CD4-positive, alpha-beta T cell treated with Interleukin-6 at 100 ng/mL for 8 hours (primary cell): ENCODE measurements at regions not wholly inside any gene's neighbourhood (a gene's known extent, or its start where the extent isn't known, plus 50 kb on each side); places are given as distances from the start of the nearest gene placed in this dataset.

Source experiments
- DNase-seq: peaks from one replicate; pipeline ENCODE4 v3.0.0-alpha.2; 2020; ENCODE audit warnings: mixed read lengths, low spot score

GRCh38 chr2:238654479-238655197 is 193.2 kb upstream of the TWIST2 start:
- DNase-seq = no peak

DNA sequence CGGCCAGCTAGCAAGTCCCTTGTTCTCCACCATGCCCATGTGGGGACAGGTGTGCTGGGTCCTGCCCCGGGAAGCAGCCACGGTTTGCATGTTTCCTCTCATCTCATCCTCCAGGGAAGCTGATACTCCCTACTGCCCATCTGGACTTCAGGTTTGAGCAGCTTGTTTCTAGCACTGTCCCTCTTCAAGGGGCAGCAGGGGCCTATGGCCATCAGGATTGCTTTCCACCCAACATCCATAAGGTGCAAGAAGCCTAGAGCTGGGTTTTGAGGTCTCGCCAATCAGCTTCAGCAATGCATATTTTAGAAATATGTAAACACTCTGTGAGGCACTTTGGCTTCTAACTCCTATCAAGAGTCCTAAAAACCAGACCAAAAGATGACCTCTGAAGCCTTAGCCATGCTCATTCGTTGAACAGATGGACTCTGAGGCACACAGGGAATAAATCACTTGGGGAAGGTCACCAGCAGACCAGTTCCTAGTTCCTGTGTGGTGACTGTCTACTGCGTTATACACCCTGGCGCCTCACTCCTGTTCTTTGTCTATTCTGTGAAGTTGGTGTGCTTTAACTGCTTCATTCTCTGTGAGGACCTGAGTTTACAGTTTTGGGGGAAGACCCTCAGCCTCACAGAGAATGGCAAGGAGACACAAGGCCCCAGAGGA is 192.6 kb upstream of the TWIST2 start:
- DNase-seq = no peak

DNA sequence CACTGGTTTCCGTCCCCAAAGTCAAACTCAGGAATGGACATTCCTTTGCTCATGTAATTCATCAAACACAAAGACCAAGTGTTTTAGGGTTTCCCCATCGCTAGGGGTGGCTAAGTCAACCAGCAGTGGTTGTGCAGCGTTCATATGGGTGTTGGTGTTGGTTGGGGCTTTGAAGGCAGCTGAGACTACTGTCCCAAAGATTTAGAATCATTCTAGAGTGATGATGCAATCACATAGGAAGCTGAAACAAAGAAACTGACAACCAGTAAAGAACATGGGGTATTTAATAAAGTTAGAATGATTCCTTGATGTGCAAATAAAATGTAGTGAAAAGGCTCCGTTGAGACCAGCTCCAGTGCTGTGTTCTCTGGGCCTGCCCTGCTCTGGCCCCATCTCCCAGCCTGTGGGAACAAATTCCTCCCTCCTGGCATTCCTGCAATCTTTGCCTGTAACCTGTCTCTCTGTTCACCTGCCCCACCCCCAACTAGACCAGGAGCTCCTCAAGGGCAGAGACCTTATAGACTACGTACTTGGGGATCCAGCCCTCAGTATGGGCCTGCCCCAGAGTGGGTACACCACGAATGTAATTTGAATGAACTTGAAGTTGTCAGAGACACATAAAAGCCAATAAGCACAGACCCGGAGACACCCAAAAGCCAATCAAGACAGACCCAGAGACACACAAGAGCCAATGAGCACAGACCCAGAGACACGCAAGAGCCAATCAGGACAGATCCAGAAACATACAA is 191.7 kb upstream of the TWIST2 start:
- no peak for DNase-seq

DNA sequence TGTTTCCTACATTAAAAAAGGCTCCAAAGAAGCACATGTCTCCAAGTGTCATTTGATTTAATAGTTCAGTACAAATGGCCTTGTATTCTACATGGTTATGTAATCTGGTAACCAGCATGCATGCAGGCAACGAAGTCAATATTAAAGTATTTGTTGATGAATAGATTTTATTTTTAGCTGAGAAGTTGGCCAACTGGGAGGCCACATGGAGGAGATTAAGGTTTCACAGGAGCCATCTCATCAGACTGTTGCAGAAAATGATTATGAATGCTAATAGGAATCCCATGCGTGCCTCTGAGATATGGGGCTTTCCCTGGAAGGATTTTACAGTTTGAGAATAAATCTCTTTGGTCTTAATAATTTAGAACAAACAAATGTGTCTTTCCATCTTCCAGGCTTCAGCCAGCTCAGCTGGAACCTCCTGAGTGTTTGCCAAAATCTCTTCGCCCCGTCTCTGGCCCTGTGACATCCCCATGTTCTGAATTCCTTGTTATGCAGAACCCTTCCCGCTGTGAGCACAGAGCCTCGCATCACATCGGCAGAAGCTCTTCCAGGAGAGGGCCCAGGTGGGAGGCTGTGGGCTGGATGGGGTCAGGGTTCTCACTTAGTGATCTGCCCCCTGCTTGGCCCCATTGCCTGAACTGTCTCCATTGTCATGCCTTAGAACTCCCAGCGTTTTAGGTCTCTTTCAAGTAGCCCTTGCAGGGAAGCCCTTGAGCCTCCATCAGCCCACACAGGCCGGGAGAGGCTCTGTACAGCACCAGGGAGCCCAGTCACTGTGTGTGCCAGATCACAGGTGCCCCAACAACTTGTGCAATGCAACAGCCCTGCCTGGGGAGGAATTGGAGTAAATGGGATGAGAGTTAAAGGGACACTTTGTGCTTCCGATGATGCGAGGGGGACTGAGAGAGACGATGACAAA is 190.5 kb upstream of the TWIST2 start:
- DNase-seq = no peak

- no peak for DNase-seq
Observed at GRCh38 chr2:238658054-238658407, 189.9 kb upstream of the TWIST2 start.

DNA sequence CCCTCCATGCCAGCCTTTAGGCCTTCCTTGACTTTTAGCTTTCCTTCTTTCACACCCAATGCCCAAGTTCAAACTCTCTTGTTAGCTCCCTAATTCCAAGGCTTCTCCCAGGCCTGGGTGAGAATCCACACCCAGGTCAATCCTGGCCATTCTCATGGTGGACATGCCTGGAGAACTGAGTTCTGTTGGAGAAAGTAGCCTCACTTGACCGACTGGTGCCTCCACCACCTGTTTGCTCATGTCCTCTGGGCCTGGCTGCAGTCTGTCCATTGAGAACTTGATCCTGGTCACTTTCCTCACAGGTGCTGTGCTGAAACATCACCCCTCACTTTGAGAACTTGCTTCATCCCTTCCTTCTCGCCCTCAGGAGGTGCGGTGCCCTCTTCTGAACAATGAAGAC is 189.1 kb upstream of the TWIST2 start:
- no peak for DNase-seq

DNA sequence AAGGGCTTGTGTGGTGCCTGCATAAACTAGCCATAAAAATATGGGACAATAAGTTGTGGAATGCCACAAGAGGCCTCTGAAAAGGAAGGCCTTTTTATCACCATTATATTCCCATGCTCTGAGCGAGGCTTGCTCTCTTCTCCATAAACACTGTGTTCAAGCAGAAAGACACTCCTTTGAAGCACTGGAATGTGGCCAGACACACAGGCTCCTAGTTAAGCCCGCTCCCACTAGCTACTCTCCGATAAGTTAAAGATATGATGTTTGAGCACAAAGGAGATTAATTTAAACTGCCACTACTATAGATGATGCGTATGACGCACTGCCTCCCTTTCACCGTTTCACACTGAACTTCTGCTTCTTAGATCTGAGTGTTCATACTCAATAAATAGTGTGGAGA is 188.7 kb upstream of the TWIST2 start:
- DNase-seq = no peak

DNA sequence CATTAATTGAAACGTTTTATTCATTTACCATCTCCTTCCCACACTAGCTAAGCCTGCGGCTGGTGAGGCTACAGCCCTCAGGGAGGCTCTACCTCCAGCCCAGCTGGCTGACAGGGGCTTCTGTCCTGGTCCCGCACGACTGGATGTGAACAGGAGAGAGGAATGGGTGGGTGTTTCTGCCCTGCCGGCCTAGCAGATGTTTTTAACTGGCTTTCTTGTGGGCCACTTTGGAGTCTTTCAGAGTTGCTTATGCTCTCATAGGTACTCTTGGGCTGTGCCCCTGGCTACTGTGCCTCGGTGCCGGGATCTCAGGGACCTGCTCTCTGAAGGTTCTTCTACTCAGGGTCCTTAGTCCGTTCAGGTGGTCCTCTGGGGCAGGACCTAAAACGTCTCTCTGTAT is 184.3 kb upstream of the TWIST2 start:
- no peak for DNase-seq

DNA sequence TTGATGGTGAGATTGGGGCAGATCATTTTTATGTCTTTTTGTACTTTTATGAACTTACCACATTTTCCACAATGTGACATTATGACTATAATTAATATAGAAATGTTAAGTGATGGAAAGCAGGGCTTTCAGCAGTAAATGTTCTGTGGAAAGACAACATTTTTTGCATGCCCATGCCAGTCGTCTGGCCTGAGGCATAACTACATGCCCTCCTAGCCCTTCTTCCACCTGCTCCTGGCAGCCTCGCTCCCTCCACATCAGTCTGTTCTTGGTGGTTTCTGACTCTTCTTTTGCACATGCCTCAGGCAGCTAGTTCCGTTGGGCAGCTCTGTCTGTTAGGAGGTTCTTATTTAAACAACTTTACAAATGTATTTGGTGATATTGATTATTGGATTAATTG is 182.0 kb upstream of the TWIST2 start:
- DNase-seq = no peak

DNA sequence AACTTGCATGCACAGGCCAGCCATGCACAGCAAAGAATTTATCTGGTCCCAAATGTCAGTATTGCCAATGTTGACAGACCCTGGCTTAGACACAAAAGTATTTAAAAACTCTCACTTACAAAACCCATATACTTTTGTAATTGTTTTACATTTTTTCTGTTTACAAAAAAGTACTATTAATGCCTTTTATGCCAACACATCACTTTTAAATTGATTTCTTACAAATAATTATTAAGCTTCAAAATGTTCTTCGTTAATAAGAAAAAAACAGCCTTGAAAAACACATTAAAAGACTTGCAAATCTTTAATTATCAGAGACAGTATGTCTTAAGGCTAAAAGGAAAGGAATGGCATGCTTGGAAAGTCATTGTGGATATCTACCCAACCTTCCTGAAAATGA is 181.3 kb upstream of the TWIST2 start:
- DNase-seq = no peak

DNA sequence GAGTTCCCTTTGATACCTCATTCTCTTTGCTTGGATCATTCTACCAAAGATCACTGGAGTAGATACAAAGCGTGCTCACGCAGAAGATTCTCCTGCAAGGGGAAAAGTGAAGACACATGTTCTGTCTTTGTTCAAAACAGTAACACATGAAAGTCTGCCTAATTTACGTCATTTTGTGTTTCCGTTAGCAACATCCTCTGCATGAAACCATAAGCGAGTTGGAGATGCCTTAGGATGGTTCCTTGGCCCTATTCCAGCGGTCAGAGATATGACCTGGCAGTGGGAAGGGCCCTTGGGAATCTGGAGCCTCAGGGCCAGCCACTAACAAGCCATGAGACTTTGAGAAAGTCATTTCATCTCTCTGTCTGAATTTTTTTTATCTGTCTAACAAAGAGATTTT is 180.9 kb upstream of the TWIST2 start:
- no peak for DNase-seq

- DNase-seq = no peak
Observed at GRCh38 chr2:238667639-238668038, 180.2 kb upstream of the TWIST2 start.

DNA sequence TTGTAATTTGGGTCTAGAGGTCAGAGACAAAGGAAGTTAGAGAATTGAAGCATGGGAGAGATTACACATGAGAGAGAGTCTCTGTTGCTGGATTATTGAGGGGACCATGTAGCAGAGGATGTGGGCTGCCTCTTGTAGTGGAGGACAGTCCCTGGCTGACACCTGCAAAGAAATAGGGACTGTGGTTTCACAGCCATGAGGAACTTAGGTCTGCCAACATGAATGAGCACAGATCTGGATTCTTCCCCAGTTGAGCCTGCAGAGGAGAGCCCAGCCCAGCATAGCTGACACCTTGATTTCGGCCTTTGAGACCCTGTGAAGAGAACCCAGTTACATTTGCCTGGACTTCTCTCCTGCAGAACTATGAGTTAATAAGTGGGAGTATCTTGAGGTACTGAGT is 179.5 kb upstream of the TWIST2 start:
- no peak for DNase-seq

GRCh38 chr2:238669046-238669445 is 178.8 kb upstream of the TWIST2 start:
- no peak for DNase-seq

DNA sequence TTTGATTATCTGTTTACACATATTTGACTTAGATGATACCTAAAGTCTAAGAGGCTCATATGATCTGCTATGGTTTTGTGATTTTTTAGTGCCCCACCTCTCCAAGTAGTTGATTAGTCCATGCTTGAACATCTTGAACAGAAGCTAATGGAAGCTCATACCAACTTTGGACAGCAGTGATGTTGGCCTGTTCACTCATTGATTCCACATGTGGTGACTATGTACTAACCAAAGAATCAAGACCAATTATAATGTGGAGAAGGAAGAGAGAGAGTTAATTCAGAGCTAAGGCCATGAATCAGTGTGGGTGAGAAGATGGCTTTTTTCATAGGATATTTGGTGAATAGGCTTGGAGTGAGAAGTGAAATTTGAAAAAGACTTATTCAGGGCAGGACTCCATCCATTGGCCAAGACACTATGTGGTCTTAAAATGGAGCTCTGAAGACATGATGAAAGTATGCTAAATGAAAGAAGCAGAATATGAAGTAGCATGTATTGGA is 178.3 kb upstream of the TWIST2 start:
- DNase-seq = no peak

DNA sequence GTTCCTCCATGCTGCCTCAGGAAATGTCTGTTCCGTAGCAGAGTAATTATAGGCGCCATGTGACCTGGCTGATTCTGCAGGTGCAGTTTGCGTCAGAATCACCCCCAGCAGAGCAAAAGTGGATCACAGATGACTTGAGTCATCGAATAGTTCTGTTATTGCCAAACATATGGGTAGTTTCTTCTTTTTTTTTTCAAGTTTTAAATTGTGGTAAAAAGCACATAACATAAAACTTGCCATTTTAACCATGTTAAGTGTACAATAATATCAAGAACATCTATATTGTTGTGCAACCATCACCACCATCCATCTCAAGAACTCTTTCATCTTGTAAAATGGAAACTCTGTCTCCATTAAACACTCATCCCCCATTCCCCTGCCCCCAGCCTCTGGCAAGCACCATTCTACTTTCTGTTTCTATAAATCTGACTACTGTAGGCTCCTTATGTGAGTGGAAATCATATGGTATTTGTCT is 177.7 kb upstream of the TWIST2 start:
- no peak for DNase-seq

GRCh38 chr2:238682536-238682935 is 165.3 kb upstream of the TWIST2 start:
- DNase-seq = no peak

- no peak for DNase-seq
Observed at GRCh38 chr2:238684362-238685326, 163.2 kb upstream of the TWIST2 start.

DNA sequence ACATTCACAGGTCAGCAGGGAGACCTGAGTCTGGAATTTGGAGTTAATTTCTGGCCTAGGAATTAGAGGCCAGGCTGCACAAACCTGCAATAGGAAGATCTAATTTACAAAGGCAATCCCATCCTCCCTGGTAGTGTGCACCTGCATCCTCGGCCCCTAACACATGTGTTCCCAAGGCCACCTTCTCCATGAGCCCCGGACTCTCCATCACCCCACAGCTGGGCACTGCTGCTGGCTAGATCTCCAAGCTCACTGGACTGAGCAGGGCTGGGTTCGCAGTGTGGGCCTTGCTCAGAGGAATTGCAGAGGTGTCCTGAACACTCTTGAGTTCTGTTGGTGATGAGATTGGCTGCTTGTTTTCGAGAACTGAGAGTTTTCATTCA is 162.6 kb upstream of the TWIST2 start:
- no peak for DNase-seq

- DNase-seq = no peak
Observed at GRCh38 chr2:238685713-238686112, 162.2 kb upstream of the TWIST2 start.

- no peak for DNase-seq
Observed at GRCh38 chr2:238686223-238686622, 161.7 kb upstream of the TWIST2 start.
